ENCODE measurements at regions not wholly inside any gene's neighbourhood (a gene's known extent, or its start where the extent isn't known, plus 50 kb on each side); places are given as distances from the start of the nearest gene placed in this dataset.

GRCh38 chr5:158623971-158624370 lies 475.7 kb downstream of the EBF1 start:
- POLR2A ChIA-PET = no interaction called here
- ATAC-seq (ENCODE audit: poor library complexity) = no peak

DNA sequence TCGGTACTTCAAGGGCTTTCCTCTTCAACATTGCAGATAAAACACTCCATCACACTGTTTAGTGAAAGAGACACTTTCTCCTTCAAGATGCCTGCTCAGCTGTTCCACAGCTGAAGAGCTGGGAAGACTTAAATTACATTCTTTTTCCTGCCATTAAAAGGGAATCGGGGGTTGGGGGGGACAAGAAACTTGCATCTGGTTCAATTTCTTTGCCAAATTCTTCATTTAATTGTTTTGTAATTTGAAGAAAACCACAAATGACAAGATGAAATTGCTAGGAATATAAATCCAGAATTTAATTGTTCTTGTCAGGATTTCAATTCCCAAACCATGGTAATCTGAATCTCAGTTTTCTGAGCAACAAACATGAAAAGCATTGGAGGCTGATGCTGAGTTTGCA lies 478.3 kb downstream of the EBF1 start:
- Histone ChIP-seq H3K36me3 (ENCODE audit: insufficient read depth, low read length) (no peaks in the 10 kb centered on the region), H3K9me3 (ENCODE audit: control insufficient read depth in 1 of 2, insufficient read depth in 1 of 2, low read length in 2 of 2) (no peaks in the 10 kb centered on the region), H3K27ac (ENCODE audit: low read depth in 1 of 2, low read length in 2 of 2) (no peak overlapping the region), H3K27me3 (ENCODE audit: control insufficient read depth in 1 of 2, insufficient read depth in 2 of 2, low read length in 2 of 2) (no peaks in the 10 kb centered on the region), H3K4me1 (ENCODE audit: insufficient read depth, low read length) (no peaks in the 10 kb centered on the region), H3K4me3 (ENCODE audit: low read length) (no peak overlapping the region)
- ChIA-PET CTCF (no interaction called here), POLR2A (no interaction called here)
- TF ChIP-seq, protein P1, sequence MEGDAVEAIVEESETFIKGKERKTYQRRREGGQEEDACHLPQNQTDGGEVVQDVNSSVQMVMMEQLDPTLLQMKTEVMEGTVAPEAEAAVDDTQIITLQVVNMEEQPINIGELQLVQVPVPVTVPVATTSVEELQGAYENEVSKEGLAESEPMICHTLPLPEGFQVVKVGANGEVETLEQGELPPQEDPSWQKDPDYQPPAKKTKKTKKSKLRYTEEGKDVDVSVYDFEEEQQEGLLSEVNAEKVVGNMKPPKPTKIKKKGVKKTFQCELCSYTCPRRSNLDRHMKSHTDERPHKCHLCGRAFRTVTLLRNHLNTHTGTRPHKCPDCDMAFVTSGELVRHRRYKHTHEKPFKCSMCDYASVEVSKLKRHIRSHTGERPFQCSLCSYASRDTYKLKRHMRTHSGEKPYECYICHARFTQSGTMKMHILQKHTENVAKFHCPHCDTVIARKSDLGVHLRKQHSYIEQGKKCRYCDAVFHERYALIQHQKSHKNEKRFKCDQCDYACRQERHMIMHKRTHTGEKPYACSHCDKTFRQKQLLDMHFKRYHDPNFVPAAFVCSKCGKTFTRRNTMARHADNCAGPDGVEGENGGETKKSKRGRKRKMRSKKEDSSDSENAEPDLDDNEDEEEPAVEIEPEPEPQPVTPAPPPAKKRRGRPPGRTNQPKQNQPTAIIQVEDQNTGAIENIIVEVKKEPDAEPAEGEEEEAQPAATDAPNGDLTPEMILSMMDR (IDR thresholded peaks at IDR 0.05) = no peak
- Mint-ChIP-seq H3K27ac (no peak overlapping the region), H3K36me3 (ENCODE audit: low read depth) (no peaks in the 10 kb centered on the region), H3K27me3 (no peaks in the 10 kb centered on the region), H3K9me3 (no peaks in the 10 kb centered on the region), H3K4me3 (no peak overlapping the region), H3K4me1 (ENCODE audit: low read depth) (no peaks in the 10 kb centered on the region)
- DNase-seq (no peak), ATAC-seq (ENCODE audit: poor library complexity) (no peak)
- intact Hi-C loops (cut with DNase I, micrococcal nuclease) = no loop called here

More at GRCh38 chr5:158623971-158624370, 475.7 kb downstream of the EBF1 start:
- intact Hi-C loops (cut with DNase I, micrococcal nuclease) = no loop called here
- Histone ChIP-seq H3K4me1 (ENCODE audit: insufficient read depth, low read length) (no peaks in the 10 kb centered on the region), H3K4me3 (ENCODE audit: low read length) (no peak overlapping the region), H3K9me3 (ENCODE audit: control insufficient read depth in 1 of 2, insufficient read depth in 1 of 2, low read length in 2 of 2) (no peaks in the 10 kb centered on the region), H3K27me3 (ENCODE audit: control insufficient read depth in 1 of 2, insufficient read depth in 2 of 2, low read length in 2 of 2) (no peaks in the 10 kb centered on the region), H3K36me3 (ENCODE audit: insufficient read depth, low read length) (no peaks in the 10 kb centered on the region), H3K27ac (ENCODE audit: low read depth in 1 of 2, low read length in 2 of 2) (no peak overlapping the region)
- TF ChIP-seq, protein P1 (IDR thresholded peaks at IDR 0.05) = no peak
- CTCF ChIA-PET = no interaction called here
- no peaks in the 10 kb centered on the region for H3K4me1 Mint-ChIP-seq (ENCODE audit: low read depth)
- H3K36me3 Mint-ChIP-seq (ENCODE audit: low read depth) = no peaks in the 10 kb centered on the region
- no peak for DNase-seq
- no peak overlapping the region for H3K4me3 Mint-ChIP-seq
- H3K9me3 Mint-ChIP-seq = no peaks in the 10 kb centered on the region
- H3K27ac Mint-ChIP-seq = no peak overlapping the region
- H3K27me3 Mint-ChIP-seq = no peaks in the 10 kb centered on the region

GRCh38 chr5:158619083-158619788 lies 480.5 kb downstream of the EBF1 start:
- Mint-ChIP-seq H3K36me3 (ENCODE audit: low read depth) (no peaks in the 10 kb centered on the region), H3K27ac (no peak overlapping the region), H3K4me3 (no peak overlapping the region), H3K9me3 (no peaks in the 10 kb centered on the region), H3K4me1 (ENCODE audit: low read depth) (no peaks in the 10 kb centered on the region), H3K27me3 (no peaks in the 10 kb centered on the region)
- Histone ChIP-seq H3K27me3 (ENCODE audit: control insufficient read depth in 1 of 2, insufficient read depth in 2 of 2, low read length in 2 of 2) (no peaks in the 10 kb centered on the region), H3K27ac (ENCODE audit: low read depth in 1 of 2, low read length in 2 of 2) (no peak overlapping the region), H3K4me3 (ENCODE audit: low read length) (no peak overlapping the region), H3K36me3 (ENCODE audit: insufficient read depth, low read length) (no peaks in the 10 kb centered on the region), H3K9me3 (ENCODE audit: control insufficient read depth in 1 of 2, insufficient read depth in 1 of 2, low read length in 2 of 2) (no peaks in the 10 kb centered on the region), H3K4me1 (ENCODE audit: insufficient read depth, low read length) (no peaks in the 10 kb centered on the region)
- ATAC-seq (ENCODE audit: poor library complexity) (no peak), DNase-seq (no peak)
- ChIA-PET CTCF (no interaction called here), POLR2A (no interaction called here)
- intact Hi-C loops (cut with DNase I, micrococcal nuclease) = no loop called here
- TF ChIP-seq, protein P1 (IDR thresholded peaks at IDR 0.05) = no peak

Measured in CD4-positive, alpha-beta T cell (primary cell).